Smooth muscle cell (in vitro differentiated cells): ENCODE measurements at regions not wholly inside any gene's neighbourhood (a gene's known extent, or its start where the extent isn't known, plus 50 kb on each side); places are given as distances from the start of the nearest gene placed in this dataset.
"Not testable (repeated sequence)": the region's sequence is repeated elsewhere in the genome, so short reads cannot be mapped to it uniquely, and the experiment has no call there.

ENCODE experiments used
- DNase-seq: peaks from one replicate; lab custom pipeline; 2025; ENCODE audit not compliant: unreplicated experiment; lab: John Stamatoyannopoulos, UW
- H2AFZ ChIP-seq: fragments of 200-600 bp; sonication (generic); 2 replicates; pipeline ENCODE4 v1.6.0; 2016; ENCODE audit warnings: antibody characterized with exemption, low read depth, mild to moderate bottlenecking
- H3F3A ChIP-seq: fragments of 200-600 bp; sonication (generic); 2 replicates; pipeline ENCODE4 v1.6.0; 2017; ENCODE audit warnings: antibody characterized with exemption, low read depth
- H3K27ac ChIP-seq: fragments of 200-600 bp; sonication (generic); 2 replicates; pipeline ENCODE4 v1.5.1; 2016; ENCODE audit warnings: low read depth, mild to moderate bottlenecking
- H3K27me3 ChIP-seq: fragments of 200-600 bp; sonication (generic); 2 replicates; pipeline ENCODE4 v1.6.1; 2016; ENCODE audit warnings: low read depth, mild to moderate bottlenecking
- H3K36me3 ChIP-seq: fragments of 200-600 bp; sonication (generic); 2 replicates; pipeline ENCODE4 v1.5.1; 2016; ENCODE audit warnings: low read depth
- H3K4me1 ChIP-seq: fragments of 200-600 bp; sonication (generic); 2 replicates; pipeline ENCODE4 v1.5.1; 2016; ENCODE audit warnings: low read depth
- H3K4me2 ChIP-seq: fragments of 200-600 bp; sonication (generic); 2 replicates; pipeline ENCODE4 v1.6.0; 2016; ENCODE audit warnings: mild to moderate bottlenecking
- H3K4me3 ChIP-seq: fragments of 200-600 bp; sonication (generic); 2 replicates; pipeline ENCODE4 v1.5.1; 2016; ENCODE audit warnings: mild to moderate bottlenecking
- H3K79me2 ChIP-seq: fragments of 200-600 bp; sonication (generic); 2 replicates; pipeline ENCODE4 v1.6.0; 2016; ENCODE audit warnings: low read depth, mild to moderate bottlenecking
- H3K9ac ChIP-seq: fragments of 200-600 bp; sonication (generic); 2 replicates; pipeline ENCODE4 v1.6.0; 2016; ENCODE audit warnings: low read depth
- H3K9me3 ChIP-seq: fragments of 200-600 bp; sonication (generic); replicated peaks from 2 replicates; pipeline ENCODE4 v1.5.1; 2016; ENCODE audit warnings: low read depth
- H4K20me1 ChIP-seq: fragments of 200-600 bp; sonication (generic); 2 replicates; pipeline ENCODE4 v1.6.0; 2016; ENCODE audit warnings: low read depth
- CTCF ChIP-seq: fragments of 200-600 bp; sonication (generic); IDR thresholded peaks from 2 replicates; pipeline ENCODE4 v1.5.1; 2017; ENCODE audit warnings: borderline replicate concordance, mild to moderate bottlenecking, antibody characterized with exemption; ENCODE audit not compliant: insufficient read depth, poor library complexity, severe bottlenecking
- WGBS: methylation state at CpG from one replicate; pipeline ENCODE4 v1.1.7; 2016; ENCODE audit warnings: low lambda C conversion rate; 5-methylcytosine and 5-hydroxymethylcytosine counted together

- H3K4me2 ChIP-seq, DNase-seq, H3F3A ChIP-seq, H3K4me3 ChIP-seq, H3K9ac ChIP-seq, H4K20me1 ChIP-seq, H3K27ac ChIP-seq, H3K27me3 ChIP-seq, H3K4me1 ChIP-seq, H3K79me2 ChIP-seq, H3K36me3 ChIP-seq, H2AFZ ChIP-seq: not testable (repeated sequence)
- WGBS: 86% methylated on average over 16 of the region's 16 CpGs
- peaks cover 18% of the 10 kb centered on the region for H3K9me3 ChIP-seq
These were observed 64.5 kb upstream of the HTR1E start for GRCh38 chr6:86872810-86873209.

- Histone ChIP-seq H3K9ac (no peak overlapping the region), H3K4me3 (no peak overlapping the region), H2AFZ (no peak overlapping the region), H4K20me1 (no peaks in the 10 kb centered on the region), H3K4me2 (no peak overlapping the region), H3F3A (no peaks in the 10 kb centered on the region), H3K27me3 (no peaks in the 10 kb centered on the region), H3K36me3 (no peaks in the 10 kb centered on the region), H3K4me1 (no peaks in the 10 kb centered on the region), H3K79me2 (no peaks in the 10 kb centered on the region), H3K9me3 (peaks cover 18% of the 10 kb centered on the region), H3K27ac (no peak overlapping the region)
- no peak for DNase-seq
- WGBS: 86% methylated on average over 1 of the region's 1 CpG
- no peak for TF ChIP-seq CTCF
These were observed 65.6 kb upstream of the HTR1E start for GRCh38 chr6:86871681-86872080.

GRCh38 chr6:86869500-86869899 lies 67.8 kb upstream of the HTR1E start:
- H3K79me2 ChIP-seq: no peaks in the 10 kb centered on the region
- no peaks in the 10 kb centered on the region for H4K20me1 ChIP-seq
- no peak overlapping the region for H2AFZ ChIP-seq
- H3K36me3 ChIP-seq: no peaks in the 10 kb centered on the region
- H3K9me3 ChIP-seq: peaks cover 18% of the 10 kb centered on the region
- H3F3A ChIP-seq: no peaks in the 10 kb centered on the region
- H3K9ac ChIP-seq: no peak overlapping the region
- no peaks in the 10 kb centered on the region for H3K4me1 ChIP-seq
- H3K4me3 ChIP-seq: no peak overlapping the region
- no peak overlapping the region for H3K4me2 ChIP-seq
- DNase-seq: no peak
- no peak overlapping the region for H3K27ac ChIP-seq
- H3K27me3 ChIP-seq: no peaks in the 10 kb centered on the region
- no peak for TF ChIP-seq CTCF
- 82% methylated on average over 1 of the region's 1 CpG for WGBS

- Histone ChIP-seq H3K79me2 (no peaks in the 10 kb centered on the region), H3K9me3 (no peaks in the 10 kb centered on the region), H3K27me3 (no peaks in the 10 kb centered on the region), H3K9ac (no peak overlapping the region), H2AFZ (no peak overlapping the region), H3F3A (no peaks in the 10 kb centered on the region), H3K4me1 (no peaks in the 10 kb centered on the region), H3K4me2 (no peak overlapping the region), H3K4me3 (no peak overlapping the region), H3K27ac (no peak overlapping the region), H3K36me3 (no peaks in the 10 kb centered on the region), H4K20me1 (no peaks in the 10 kb centered on the region)
- DNase-seq: no peak
- peak; percentile 11 for TF ChIP-seq CTCF
These were observed 77.8 kb upstream of the HTR1E start for GRCh38 chr6:86859513-86859912.
